MG63 (cell line): ENCODE measurements at regions not wholly inside any gene's neighbourhood (a gene's known extent, or its start where the extent isn't known, plus 50 kb on each side); places are given as distances from the start of the nearest gene placed in this dataset.

Source experiments
- DNase-seq: peaks from one replicate; pipeline ENCODE4 v3.0.0-alpha.2; 2020
- H3K27me3 ChIP-seq: fragments of 250-450 bp; sonication (Bioruptor Pico); 2 replicates; pipeline ENCODE4 v1.5.1; 2020; ENCODE audit warnings: mild to moderate bottlenecking, moderate library complexity
- H3K36me3 ChIP-seq: fragments of 250-450 bp; sonication (Bioruptor Pico); 2 replicates; pipeline ENCODE4 v1.5.1; 2020; ENCODE audit warnings: mild to moderate bottlenecking, moderate library complexity
- H3K4me3 ChIP-seq: fragments of 250-450 bp; sonication (Bioruptor Pico); 2 replicates; pipeline ENCODE4 v1.5.1; 2020; ENCODE audit warnings: mild to moderate bottlenecking, moderate library complexity
- H3K9me3 ChIP-seq: fragments of 250-450 bp; sonication (Bioruptor Pico); 2 replicates; pipeline ENCODE4 v1.5.1; 2020; ENCODE audit warnings: mild to moderate bottlenecking, moderate library complexity

GRCh38 chr11:114827736-114828135 lies 149.4 kb downstream of the NXPE2 start:
- Histone ChIP-seq H3K4me3 (no peak overlapping the region), H3K9me3 (no peaks in the 10 kb centered on the region), H3K27me3 (no peaks in the 10 kb centered on the region), H3K36me3 (no peaks in the 10 kb centered on the region)
- no peak for DNase-seq

GRCh38 chr11:114832532-114833125 lies 154.3 kb downstream of the NXPE2 start:
- no peak overlapping the region for H3K4me3 ChIP-seq
- H3K36me3 ChIP-seq: no peaks in the 10 kb centered on the region
- no peaks in the 10 kb centered on the region for H3K9me3 ChIP-seq
- H3K27me3 ChIP-seq: no peaks in the 10 kb centered on the region; the same call in 1 of the 2 replicates
- no peak for DNase-seq

- Histone ChIP-seq H3K9me3 (peaks cover 2% of the 10 kb centered on the region; the same call in 1 of the 2 replicates), H3K27me3 (no peaks in the 10 kb centered on the region; the same call in 1 of the 2 replicates), H3K4me3 (no peak overlapping the region), H3K36me3 (no peaks in the 10 kb centered on the region)
- DNase-seq: no peak
Measured at GRCh38 chr11:114836161-114836560, 157.8 kb downstream of the NXPE2 start.

- no peaks in the 10 kb centered on the region for H3K27me3 ChIP-seq
- no peak overlapping the region for H3K4me3 ChIP-seq
- no peak for DNase-seq
- no peaks in the 10 kb centered on the region for H3K36me3 ChIP-seq
- H3K9me3 ChIP-seq: no peaks in the 10 kb centered on the region
Measured at GRCh38 chr11:114844896-114845295, 166.6 kb downstream of the NXPE2 start.

- Histone ChIP-seq H3K4me3 (no peak overlapping the region), H3K27me3 (no peaks in the 10 kb centered on the region), H3K9me3 (no peaks in the 10 kb centered on the region), H3K36me3 (no peaks in the 10 kb centered on the region)
- no peak for DNase-seq
Measured at GRCh38 chr11:114845766-114846415, 167.6 kb downstream of the NXPE2 start.

- peak; percentile 80 for DNase-seq
- H3K36me3 ChIP-seq: no peaks in the 10 kb centered on the region
- H3K4me3 ChIP-seq: no peak overlapping the region
Measured at GRCh38 chr11:114846416-114846791, 168.1 kb downstream of the NXPE2 start.

GRCh38 chr11:114847306-114847975 lies 169.1 kb downstream of the NXPE2 start:
- H3K36me3 ChIP-seq: no peaks in the 10 kb centered on the region
- H3K4me3 ChIP-seq: no peak overlapping the region
- no peaks in the 10 kb centered on the region for H3K9me3 ChIP-seq
- no peak for DNase-seq
- H3K27me3 ChIP-seq: no peaks in the 10 kb centered on the region

More at GRCh38 chr11:114846416-114846791, 168.1 kb downstream of the NXPE2 start:
- no peaks in the 10 kb centered on the region for H3K9me3 ChIP-seq
- no peaks in the 10 kb centered on the region for H3K27me3 ChIP-seq

GRCh38 chr11:114848027-114848426 lies 169.7 kb downstream of the NXPE2 start:
- no peaks in the 10 kb centered on the region for H3K36me3 ChIP-seq
- no peak overlapping the region for H3K4me3 ChIP-seq
- no peaks in the 10 kb centered on the region for H3K27me3 ChIP-seq
- H3K9me3 ChIP-seq: no peaks in the 10 kb centered on the region
- DNase-seq: no peak

- H3K4me3 ChIP-seq: no peak overlapping the region
- H3K9me3 ChIP-seq: no peaks in the 10 kb centered on the region
- no peaks in the 10 kb centered on the region for H3K36me3 ChIP-seq
- H3K27me3 ChIP-seq: no peaks in the 10 kb centered on the region; the same call in 1 of the 2 replicates
- DNase-seq: no peak
Measured at GRCh38 chr11:114857281-114857680, 179.0 kb downstream of the NXPE2 start.

- Histone ChIP-seq H3K4me3 (no peak overlapping the region), H3K36me3 (no peaks in the 10 kb centered on the region), H3K27me3 (no peaks in the 10 kb centered on the region), H3K9me3 (no peaks in the 10 kb centered on the region)
- DNase-seq: no peak
Measured at GRCh38 chr11:114864896-114865295, 186.6 kb downstream of the NXPE2 start.

GRCh38 chr11:114876234-114876633 lies 197.9 kb downstream of the NXPE2 start:
- no peaks in the 10 kb centered on the region for H3K36me3 ChIP-seq
- DNase-seq: no peak
- H3K9me3 ChIP-seq: no peaks in the 10 kb centered on the region
- H3K4me3 ChIP-seq: no peak overlapping the region
- H3K27me3 ChIP-seq: no peaks in the 10 kb centered on the region

- Histone ChIP-seq H3K36me3 (no peaks in the 10 kb centered on the region), H3K4me3 (no peak overlapping the region), H3K27me3 (no peaks in the 10 kb centered on the region), H3K9me3 (no peaks in the 10 kb centered on the region)
- no peak for DNase-seq
Measured at GRCh38 chr11:114877976-114878375, 199.6 kb downstream of the NXPE2 start.

- Histone ChIP-seq H3K4me3 (no peak overlapping the region), H3K9me3 (no peaks in the 10 kb centered on the region), H3K27me3 (no peaks in the 10 kb centered on the region), H3K36me3 (no peaks in the 10 kb centered on the region)
- DNase-seq: no peak
Measured at GRCh38 chr11:114880442-114880841, 202.1 kb downstream of the NXPE2 start.

- no peak for DNase-seq
- Histone ChIP-seq H3K27me3 (no peaks in the 10 kb centered on the region), H3K9me3 (no peaks in the 10 kb centered on the region), H3K4me3 (no peak overlapping the region), H3K36me3 (no peaks in the 10 kb centered on the region)
Measured at GRCh38 chr11:114883472-114883871, 205.1 kb downstream of the NXPE2 start.

- Histone ChIP-seq H3K27me3 (no peaks in the 10 kb centered on the region), H3K4me3 (no peak overlapping the region), H3K36me3 (no peaks in the 10 kb centered on the region), H3K9me3 (no peaks in the 10 kb centered on the region)
- DNase-seq: peak; percentile 11
Measured at GRCh38 chr11:114886644-114887265, 208.4 kb downstream of the NXPE2 start.

GRCh38 chr11:114889594-114890011 lies 211.3 kb downstream of the NXPE2 start:
- Histone ChIP-seq H3K27me3 (no peaks in the 10 kb centered on the region), H3K36me3 (no peaks in the 10 kb centered on the region), H3K4me3 (no peak overlapping the region), H3K9me3 (no peaks in the 10 kb centered on the region)
- DNase-seq: no peak

GRCh38 chr11:114890038-114890437 lies 211.7 kb downstream of the NXPE2 start:
- Histone ChIP-seq H3K27me3 (no peaks in the 10 kb centered on the region), H3K9me3 (no peaks in the 10 kb centered on the region), H3K4me3 (no peak overlapping the region), H3K36me3 (no peaks in the 10 kb centered on the region)
- DNase-seq: no peak
